K562 (cell line): ENCODE measurements at regions not wholly inside any gene's neighbourhood (a gene's known extent, or its start where the extent isn't known, plus 50 kb on each side); places are given as distances from the start of the nearest gene placed in this dataset.

Experiments used
- ATAC-seq: fragments of 200-7000 bp; cut with Tn5 transposase; 3 replicates; pipeline ENCODE4 v1.9.1; 2020; ENCODE audit warnings: moderate library complexity
- BruUV-seq: library from RNA; stranded (reverse); fragments of 400-500 nt; replicated peaks from 2 replicates; lab custom pipeline; 2021; lab: Mats Ljungman, UMichigan
- CTCF ChIA-PET: fragments of 300-600 bp; formaldehyde crosslinking; extraction: SDS; loops from one replicate; lab custom pipeline; 2021; ENCODE audit warnings: low intra/inter-chr PET ratio; lab: Yijun Ruan, JAX
- POLR2A ChIA-PET: fragments of 300-600, 350-650 bp; sonication (Branson Sonifier 250); formaldehyde crosslinking; extraction: SDS; loops from one replicate; lab custom pipeline; 2021; ENCODE audit warnings: antibody characterized with exemption, inconsistent platforms; lab: Yijun Ruan, JAX
- DNase-seq, 4 experiments: peaks; one replicate each; pipeline versions ENCODE4 v3.0.0 to v3.0.0-alpha.2; 2011 to 2018; ENCODE audit warnings: low spot score in 3 of 4, mixed read lengths in 3 of 4; ENCODE audit errors: extremely low read depth in 1 of 4
- FAIRE-seq: peaks from 2 replicates; lab custom pipeline; 2011; peaks lifted over from hg19 to GRCh38; lab: Jason Lieb, UNC
- H2AFZ ChIP-seq: 2 replicates; pipeline ENCODE4 v1.6.0; 2011; ENCODE audit warnings: low read depth, low read length, control low read depth, inconsistent platforms
- H3K27ac ChIP-seq: fragments of 200-600 bp; 3 replicates; pipeline ENCODE4 v1.8.0; 2011; ENCODE audit warnings: low read depth, mild to moderate bottlenecking, control low read depth, inconsistent platforms, low read length, moderate library complexity, mixed read lengths; ENCODE audit errors: extremely low read depth
- H3K27me3 ChIP-seq, 2 experiments: fragments of 300-600 bp in 1 of 2; 2 replicates in 1 of 2; 3 replicates in 1 of 2; pipeline versions ENCODE4 v1.6.0 to v1.8.0; 2011; ENCODE audit warnings: inconsistent platforms in 2 of 2, low read length in 2 of 2, mild to moderate bottlenecking in 1 of 2, mixed read lengths in 1 of 2, moderate library complexity in 1 of 2; ENCODE audit not compliant: control insufficient read depth in 2 of 2, insufficient read depth in 2 of 2
- H3K36me3 ChIP-seq: fragments of 300-600 bp; 3 replicates; pipeline ENCODE4 v1.8.0; 2011; ENCODE audit warnings: mild to moderate bottlenecking, low read length, inconsistent platforms; ENCODE audit not compliant: control insufficient read depth, insufficient read depth
- H3K4me1 ChIP-seq, 2 experiments: fragments of 200-600 bp in 1 of 2; replicated peaks in 1 of 2; 2 replicates in 1 of 2; 3 replicates in 1 of 2; pipeline versions ENCODE4 v1.5.1 to v1.8.0; 2011; ENCODE audit warnings: inconsistent platforms in 2 of 2, low read length in 2 of 2, mild to moderate bottlenecking in 1 of 2, mixed read lengths in 1 of 2, moderate library complexity in 1 of 2; ENCODE audit not compliant: control insufficient read depth in 2 of 2, insufficient read depth in 2 of 2
- H3K4me2 ChIP-seq: 2 replicates; pipeline ENCODE4 v1.6.1; 2011; ENCODE audit warnings: low read length, control low read depth, inconsistent platforms, mixed read lengths; ENCODE audit not compliant: insufficient read depth
- H3K4me3 ChIP-seq: fragments of 200-600 bp; sonication (generic), shearing (Covaris generic); 2 replicates; pipeline ENCODE4 v1.5.1; 2016; ENCODE audit warnings: control low read depth, inconsistent platforms
- H3K79me2 ChIP-seq: fragments of 200-600 bp; 3 replicates; pipeline ENCODE4 v1.8.0; 2011; ENCODE audit warnings: low read length, inconsistent platforms; ENCODE audit not compliant: control insufficient read depth, insufficient read depth
- H3K9ac ChIP-seq, 2 experiments: 2 replicates each; pipeline versions ENCODE4 v1.6.0 to v1.6.1; 2011; ENCODE audit warnings: low read depth in 2 of 2, low read length in 2 of 2, control low read depth in 1 of 2, inconsistent platforms in 1 of 2, mild to moderate bottlenecking in 1 of 2, mixed read lengths in 1 of 2; ENCODE audit not compliant: insufficient read depth in 1 of 2
- H3K9me1 ChIP-seq: one replicate; pipeline ENCODE4 v1.6.0; 2011; ENCODE audit warnings: inconsistent platforms, mild to moderate bottlenecking, low read length, moderate library complexity; ENCODE audit not compliant: control insufficient read depth, insufficient read depth
- H3K9me3 ChIP-seq: replicated peaks from 2 replicates; pipeline ENCODE4 v1.5.1; 2011; ENCODE audit warnings: low read depth, low read length, inconsistent platforms; ENCODE audit not compliant: control insufficient read depth, insufficient read depth
- H4K20me1 ChIP-seq: replicated peaks from 2 replicates; pipeline ENCODE4 v1.6.1; 2011; ENCODE audit warnings: low read length, inconsistent platforms, mixed read lengths; ENCODE audit not compliant: control insufficient read depth, insufficient read depth
- BRD9 ChIP-seq: fragments of 450-650 bp; IDR thresholded peaks from 2 replicates; pipeline ENCODE4 v1.6.1; 2018; ENCODE audit warnings: low read depth; ENCODE audit not compliant: partially characterized antibody
- FIP1L1 ChIP-seq: fragments of 200-400 bp; formaldehyde crosslinking; IDR thresholded peaks from 2 replicates; pipeline ENCODE4 v1.6.1; 2018; ENCODE audit warnings: mild to moderate bottlenecking, low read depth, low read length; ENCODE audit not compliant: poor library complexity, severe bottlenecking
- KLF6 ChIP-seq: fragments of 250-450 bp; sonication (Bioruptor Pico); IDR thresholded peaks from 2 replicates; pipeline ENCODE4 v1.4.0; 2020; ENCODE audit warnings: mild to moderate bottlenecking, moderate library complexity, borderline replicate concordance
- POLR2B ChIP-seq: fragments of 450-650 bp; IDR thresholded peaks from 2 replicates; pipeline ENCODE4 v1.6.1; 2018; ENCODE audit warnings: low read depth; ENCODE audit not compliant: partially characterized antibody
- PTBP1 ChIP-seq: fragments of 200-400 bp; formaldehyde crosslinking; IDR thresholded peaks from 2 replicates; pipeline ENCODE4 v1.6.1; 2017; ENCODE audit warnings: low read depth, low read length
- SOX6 ChIP-seq: fragments of 450-650 bp; IDR thresholded peaks from 2 replicates; pipeline ENCODE4 v1.6.1; 2014; ENCODE audit warnings: mild to moderate bottlenecking
- SREBF2 ChIP-seq: sonication (generic); formaldehyde crosslinking; IDR thresholded peaks from 2 replicates; pipeline ENCODE4 v1.4.0; 2020; ENCODE audit warnings: mild to moderate bottlenecking, missing genetic modification reagents
- ZNF764 ChIP-seq: fragments of 250-450 bp; sonication (Bioruptor Pico); IDR thresholded peaks from 2 replicates; pipeline ENCODE4 v1.4.0; 2020; ENCODE audit warnings: low read depth, mild to moderate bottlenecking, moderate library complexity
- ZNF830 ChIP-seq: fragments of 250-450 bp; sonication (Bioruptor Pico); IDR thresholded peaks from 2 replicates; pipeline ENCODE4 v1.5.0; 2021; ENCODE audit warnings: mild to moderate bottlenecking
- WGBS: fragments of 100-300 bp; shearing (Covaris generic); methylation state at CpG from one replicate; pipeline ENCODE4 v1.1.6; 2016; ENCODE audit warnings: low coverage, mixed read lengths; ENCODE audit not compliant: insufficient coverage; ENCODE audit errors: missing lambda C conversion rate; 5-methylcytosine and 5-hydroxymethylcytosine counted together
- in situ Hi-C: fragments of 300-500 bp; cut with MboI; formaldehyde crosslinking; loops from 4 replicates; pipeline ENCODE4 v1.15.0; 2018; ENCODE audit warnings: inconsistent platforms, mixed read lengths
- intact Hi-C: fragments of 100-400 bp; cut with micrococcal nuclease; formaldehyde crosslinking; loops from 2 replicates; pipeline ENCODE4 v1.14.2; 2022
- TF ChIP-seq, protein P1 (sequence below): sonication (generic); formaldehyde crosslinking; IDR thresholded peaks from 2 replicates; pipeline ENCODE4 v1.9.0; 2022; ENCODE audit warnings: mild to moderate bottlenecking, missing genetic modification reagents
- TF ChIP-seq, protein P2 (sequence below), 2 experiments: IDR thresholded peaks; 2 replicates each; pipeline ENCODE4 v1.6.1; 2011; ENCODE audit warnings: borderline replicate concordance in 1 of 2, control low read depth in 1 of 2, low read depth in 1 of 2, low read length in 1 of 2, mild to moderate bottlenecking in 1 of 2, mixed read lengths in 1 of 2, moderate library complexity in 1 of 2; ENCODE audit not compliant: insufficient read depth in 1 of 2, insufficient read length in 1 of 2, poor library complexity in 1 of 2, severe bottlenecking in 1 of 2; ENCODE audit errors: extremely low read depth in 1 of 2

DNA sequence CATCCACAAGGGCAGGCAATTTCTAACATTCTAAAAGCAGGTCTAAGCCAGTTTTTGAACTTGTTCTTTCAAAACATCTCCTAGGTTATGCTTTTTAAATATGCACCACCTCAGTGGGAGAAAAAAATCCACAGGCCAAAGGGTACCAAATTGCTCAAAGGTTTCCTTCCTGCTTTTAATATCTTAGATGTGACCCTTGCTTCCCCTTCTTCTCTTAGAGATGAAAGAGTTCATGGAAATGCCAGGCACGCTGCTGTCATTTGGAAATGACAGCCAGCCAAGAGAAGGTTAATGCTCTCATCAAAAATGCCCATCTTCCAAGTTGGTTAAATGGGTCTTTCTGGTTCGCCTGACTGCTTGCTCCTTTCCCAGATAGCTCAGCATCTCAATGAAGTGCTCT, 497.1 kb downstream of the CD83 start:
- no peak overlapping the region for H3K4me3 ChIP-seq
- no peaks in the 10 kb centered on the region for H3K9me1 ChIP-seq
- no peak for TF ChIP-seq PTBP1
- TF ChIP-seq, protein P1, sequence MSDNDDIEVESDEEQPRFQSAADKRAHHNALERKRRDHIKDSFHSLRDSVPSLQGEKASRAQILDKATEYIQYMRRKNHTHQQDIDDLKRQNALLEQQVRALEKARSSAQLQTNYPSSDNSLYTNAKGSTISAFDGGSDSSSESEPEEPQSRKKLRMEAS (CRISPR knock-in tag) = no peak
- no peak for TF ChIP-seq ZNF830 (CRISPR knock-in tag)
- TF ChIP-seq ZNF764 = no peak
- TF ChIP-seq, protein P2, sequence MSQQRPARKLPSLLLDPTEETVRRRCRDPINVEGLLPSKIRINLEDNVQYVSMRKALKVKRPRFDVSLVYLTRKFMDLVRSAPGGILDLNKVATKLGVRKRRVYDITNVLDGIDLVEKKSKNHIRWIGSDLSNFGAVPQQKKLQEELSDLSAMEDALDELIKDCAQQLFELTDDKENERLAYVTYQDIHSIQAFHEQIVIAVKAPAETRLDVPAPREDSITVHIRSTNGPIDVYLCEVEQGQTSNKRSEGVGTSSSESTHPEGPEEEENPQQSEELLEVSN (IDR thresholded peaks at IDR 0.05; ENCODE audit: borderline replicate concordance in 1 of 2, extremely low read depth in 1 of 2, insufficient read depth in 1 of 2, insufficient read length in 1 of 2, low read depth in 1 of 2, low read length in 1 of 2, poor library complexity in 1 of 2, severe bottlenecking in 1 of 2) = no peak
- no peak for TF ChIP-seq SREBF2 (CRISPR knock-in tag)
- no peak for TF ChIP-seq POLR2B
- TF ChIP-seq SOX6 = no peak
- TF ChIP-seq FIP1L1 = no peak
- no peak for TF ChIP-seq BRD9
- no peak for TF ChIP-seq KLF6 (CRISPR knock-in tag)
- H3K4me2 ChIP-seq = no peak overlapping the region
- DNase-seq (no peak), ATAC-seq (no peak), FAIRE-seq (no peak)
- POLR2A ChIA-PET = interaction anchor here (0.7 kb wide), 1 partner anchor 176 kb away, joined by 3 read pairs; no protein-coding TSS in a partner anchor
- no peaks in the 10 kb centered on the region for H4K20me1 ChIP-seq
- no peak overlapping the region for H3K27ac ChIP-seq
- in situ Hi-C loops = no loop called here
- no peak overlapping the region for H3K9ac ChIP-seq
- no peaks in the 10 kb centered on the region for H3K27me3 ChIP-seq
- no peaks in the 10 kb centered on the region for H3K36me3 ChIP-seq
- H2AFZ ChIP-seq = no peak overlapping the region; the same call in 1 of the 2 replicates
- CTCF ChIA-PET = no interaction called here
- H3K4me1 ChIP-seq = peaks cover 8 to 14% of the 10 kb centered on the region in 2 experiments; a peak in 4 of 5 replicates
- WGBS = 21% methylated on average over 2 of the region's 2 CpGs
- no peaks in the 10 kb centered on the region for H3K79me2 ChIP-seq
- BruUV-seq = no TSS peak
- intact Hi-C loops = no loop called here
- H3K9me3 ChIP-seq = peaks cover 2% of the 10 kb centered on the region; the same call in 1 of the 2 replicates
